Parathyroid adenoma (tissue), 2 donors: ENCODE measurements at regions not wholly inside any gene's neighbourhood (a gene's known extent, or its start where the extent isn't known, plus 50 kb on each side); places are given as distances from the start of the nearest gene placed in this dataset.

Experiments
- H2AFZ ChIP-seq: fragments of 300-600 bp; sonication (generic); one replicate; pipeline ENCODE4 v1.7.0; 2017; ENCODE audit warnings: antibody characterized with exemption, mild to moderate bottlenecking
- H3K27ac ChIP-seq: fragments of 300-600 bp; sonication (generic); one replicate; pipeline ENCODE4 v1.7.0; 2017
- H3K27me3 ChIP-seq: fragments of 300-600 bp; sonication (generic); one replicate; pipeline ENCODE4 v1.7.0; 2017; ENCODE audit warnings: low read length; ENCODE audit not compliant: control insufficient read depth, insufficient read depth
- H3K36me3 ChIP-seq: fragments of 300-600 bp; sonication (generic); one replicate; pipeline ENCODE4 v1.7.0; 2017; ENCODE audit warnings: low read length; ENCODE audit not compliant: control insufficient read depth, insufficient read depth
- H3K4me1 ChIP-seq: fragments of 300-600 bp; sonication (generic); one replicate; pipeline ENCODE4 v1.7.0; 2017; ENCODE audit warnings: control low read depth
- H3K4me2 ChIP-seq: fragments of 300-600 bp; sonication (generic); one replicate; pipeline ENCODE4 v1.7.0; 2017; ENCODE audit warnings: low read length
- H3K4me3 ChIP-seq: fragments of 300-600 bp; sonication (generic); one replicate; pipeline ENCODE4 v1.7.0; 2017; ENCODE audit warnings: low read depth, low read length
- H3K79me2 ChIP-seq: fragments of 300-600 bp; sonication (generic); one replicate; pipeline ENCODE4 v1.7.0; 2017; ENCODE audit warnings: control low read depth
- H3K9ac ChIP-seq: fragments of 300-600 bp; sonication (generic); one replicate; pipeline ENCODE4 v1.7.0; 2017; ENCODE audit warnings: mild to moderate bottlenecking
- H3K9me3 ChIP-seq: fragments of 300-600 bp; sonication (generic); one replicate; pipeline ENCODE4 v1.7.0; 2017; ENCODE audit warnings: low read length; ENCODE audit not compliant: control insufficient read depth
- TF ChIP-seq, protein P1 (sequence below): fragments of 300-600 bp; sonication (generic); IDR thresholded peaks from one replicate; pipeline ENCODE4 v1.7.0; 2017; ENCODE audit warnings: antibody characterized with exemption, mild to moderate bottlenecking
- donor health status: primary hyperparathyroidism.

- Histone ChIP-seq H3K4me2 (no peak overlapping the region), H3K4me1 (no peaks in the 10 kb centered on the region), H3K27me3 (no peaks in the 10 kb centered on the region), H3K27ac (no peak overlapping the region), H2AFZ (no peak overlapping the region), H3K9ac (no peak overlapping the region), H3K9me3 (no peaks in the 10 kb centered on the region), H3K79me2 (no peaks in the 10 kb centered on the region), H3K4me3 (no peak overlapping the region), H3K36me3 (no peaks in the 10 kb centered on the region)
- TF ChIP-seq, protein P1, sequence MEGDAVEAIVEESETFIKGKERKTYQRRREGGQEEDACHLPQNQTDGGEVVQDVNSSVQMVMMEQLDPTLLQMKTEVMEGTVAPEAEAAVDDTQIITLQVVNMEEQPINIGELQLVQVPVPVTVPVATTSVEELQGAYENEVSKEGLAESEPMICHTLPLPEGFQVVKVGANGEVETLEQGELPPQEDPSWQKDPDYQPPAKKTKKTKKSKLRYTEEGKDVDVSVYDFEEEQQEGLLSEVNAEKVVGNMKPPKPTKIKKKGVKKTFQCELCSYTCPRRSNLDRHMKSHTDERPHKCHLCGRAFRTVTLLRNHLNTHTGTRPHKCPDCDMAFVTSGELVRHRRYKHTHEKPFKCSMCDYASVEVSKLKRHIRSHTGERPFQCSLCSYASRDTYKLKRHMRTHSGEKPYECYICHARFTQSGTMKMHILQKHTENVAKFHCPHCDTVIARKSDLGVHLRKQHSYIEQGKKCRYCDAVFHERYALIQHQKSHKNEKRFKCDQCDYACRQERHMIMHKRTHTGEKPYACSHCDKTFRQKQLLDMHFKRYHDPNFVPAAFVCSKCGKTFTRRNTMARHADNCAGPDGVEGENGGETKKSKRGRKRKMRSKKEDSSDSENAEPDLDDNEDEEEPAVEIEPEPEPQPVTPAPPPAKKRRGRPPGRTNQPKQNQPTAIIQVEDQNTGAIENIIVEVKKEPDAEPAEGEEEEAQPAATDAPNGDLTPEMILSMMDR: no peak
These were observed 481.8 kb downstream of the USP25 start for GRCh38 chr21:16211339-16212303.

DNA sequence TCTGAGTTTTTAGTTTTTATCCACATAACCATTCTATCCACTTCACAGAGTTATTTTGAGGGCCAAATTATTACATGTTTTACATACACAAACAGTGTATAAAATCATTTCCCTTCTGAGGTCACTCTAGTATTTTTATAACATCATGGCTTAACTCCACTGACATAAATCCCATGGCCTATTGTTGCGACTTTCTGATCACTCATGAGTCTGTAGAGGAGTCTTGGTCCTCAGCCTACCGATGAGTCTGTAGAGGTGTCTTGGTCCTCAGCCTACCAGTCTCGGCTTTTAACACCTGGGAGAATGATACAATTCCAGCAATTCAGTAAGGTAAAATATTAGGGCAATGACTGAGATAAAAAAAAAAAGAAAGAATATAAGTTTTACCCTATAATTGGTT lies 483.7 kb downstream of the USP25 start:
- no peaks in the 10 kb centered on the region for H3K36me3 ChIP-seq
- H3K27me3 ChIP-seq: no peaks in the 10 kb centered on the region
- H2AFZ ChIP-seq: no peak overlapping the region
- H3K79me2 ChIP-seq: no peaks in the 10 kb centered on the region
- H3K27ac ChIP-seq: no peak overlapping the region
- TF ChIP-seq, protein P1: no peak
- no peak overlapping the region for H3K4me2 ChIP-seq
- no peak overlapping the region for H3K4me3 ChIP-seq
- H3K4me1 ChIP-seq: no peaks in the 10 kb centered on the region
- H3K9ac ChIP-seq: no peak overlapping the region
- no peaks in the 10 kb centered on the region for H3K9me3 ChIP-seq

- no peak overlapping the region for H3K4me2 ChIP-seq
- H3K4me1 ChIP-seq: no peaks in the 10 kb centered on the region
These were observed 485.4 kb downstream of the USP25 start for GRCh38 chr21:16215193-16215592.

GRCh38 chr21:16215663-16216183 lies 485.9 kb downstream of the USP25 start:
- H3K27me3 ChIP-seq: no peaks in the 10 kb centered on the region
- H2AFZ ChIP-seq: no peak overlapping the region
- no peak overlapping the region for H3K4me2 ChIP-seq
- no peak overlapping the region for H3K27ac ChIP-seq
- TF ChIP-seq, protein P1: no peak
- H3K9ac ChIP-seq: no peak overlapping the region
- H3K4me3 ChIP-seq: no peak overlapping the region
- H3K9me3 ChIP-seq: no peaks in the 10 kb centered on the region
- H3K79me2 ChIP-seq: no peaks in the 10 kb centered on the region
- no peaks in the 10 kb centered on the region for H3K4me1 ChIP-seq
- no peaks in the 10 kb centered on the region for H3K36me3 ChIP-seq

More at GRCh38 chr21:16215193-16215592, 485.4 kb downstream of the USP25 start:
- Histone ChIP-seq H2AFZ (no peak overlapping the region), H3K9me3 (no peaks in the 10 kb centered on the region), H3K79me2 (no peaks in the 10 kb centered on the region), H3K27me3 (no peaks in the 10 kb centered on the region), H3K4me3 (no peak overlapping the region), H3K27ac (no peak overlapping the region), H3K36me3 (no peaks in the 10 kb centered on the region), H3K9ac (no peak overlapping the region)
- TF ChIP-seq, protein P1: no peak
